ENCODE measurements at regions not wholly inside any gene's neighbourhood (a gene's known extent, or its start where the extent isn't known, plus 50 kb on each side); places are given as distances from the start of the nearest gene placed in this dataset.

DNA sequence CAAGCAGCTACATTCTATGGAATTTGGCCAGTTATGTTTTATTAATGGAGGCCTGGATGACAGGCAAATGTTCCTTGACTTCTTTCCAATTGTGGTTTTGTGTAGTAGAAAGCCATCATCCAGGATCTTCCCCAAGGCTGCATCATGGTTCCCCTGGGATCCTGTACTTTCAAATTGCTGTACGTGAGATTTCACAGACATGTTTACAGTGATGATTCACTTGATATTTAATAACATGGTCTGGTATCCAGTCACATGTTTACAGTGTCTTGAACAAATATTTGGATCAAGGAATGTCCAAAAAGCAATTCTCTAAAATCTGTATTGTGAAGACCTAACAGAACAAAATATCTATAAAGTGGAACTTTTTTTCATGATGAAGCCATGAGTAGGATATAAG lies 68.3 kb upstream of the ST6GALNAC3 start:
- TF ChIP-seq, protein P1, sequence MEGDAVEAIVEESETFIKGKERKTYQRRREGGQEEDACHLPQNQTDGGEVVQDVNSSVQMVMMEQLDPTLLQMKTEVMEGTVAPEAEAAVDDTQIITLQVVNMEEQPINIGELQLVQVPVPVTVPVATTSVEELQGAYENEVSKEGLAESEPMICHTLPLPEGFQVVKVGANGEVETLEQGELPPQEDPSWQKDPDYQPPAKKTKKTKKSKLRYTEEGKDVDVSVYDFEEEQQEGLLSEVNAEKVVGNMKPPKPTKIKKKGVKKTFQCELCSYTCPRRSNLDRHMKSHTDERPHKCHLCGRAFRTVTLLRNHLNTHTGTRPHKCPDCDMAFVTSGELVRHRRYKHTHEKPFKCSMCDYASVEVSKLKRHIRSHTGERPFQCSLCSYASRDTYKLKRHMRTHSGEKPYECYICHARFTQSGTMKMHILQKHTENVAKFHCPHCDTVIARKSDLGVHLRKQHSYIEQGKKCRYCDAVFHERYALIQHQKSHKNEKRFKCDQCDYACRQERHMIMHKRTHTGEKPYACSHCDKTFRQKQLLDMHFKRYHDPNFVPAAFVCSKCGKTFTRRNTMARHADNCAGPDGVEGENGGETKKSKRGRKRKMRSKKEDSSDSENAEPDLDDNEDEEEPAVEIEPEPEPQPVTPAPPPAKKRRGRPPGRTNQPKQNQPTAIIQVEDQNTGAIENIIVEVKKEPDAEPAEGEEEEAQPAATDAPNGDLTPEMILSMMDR (IDR thresholded peaks at IDR 0.05): no peak
- no peak for TF ChIP-seq POLR2A (IDR thresholded peaks at IDR 0.05)
- Histone ChIP-seq H3K27ac (no peak overlapping the region), H3K36me3 (replicated peaks in 1 of 2) (no peaks in the 10 kb centered on the region), H3K27me3 (no peaks in the 10 kb centered on the region), H3K4me3 (no peak overlapping the region), H3K4me1 (replicated peaks in 1 of 2) (no peaks in the 10 kb centered on the region), H3K9me3 (replicated peaks in 1 of 3) (no peaks in the 10 kb centered on the region)
- intact Hi-C loops (cut with DNase I): no loop called here
- WGBS, 4 donors: 55 to 66% (median 59%) methylated on average over 1 of the region's 1 CpG
- DNase-seq: no peak

DNA sequence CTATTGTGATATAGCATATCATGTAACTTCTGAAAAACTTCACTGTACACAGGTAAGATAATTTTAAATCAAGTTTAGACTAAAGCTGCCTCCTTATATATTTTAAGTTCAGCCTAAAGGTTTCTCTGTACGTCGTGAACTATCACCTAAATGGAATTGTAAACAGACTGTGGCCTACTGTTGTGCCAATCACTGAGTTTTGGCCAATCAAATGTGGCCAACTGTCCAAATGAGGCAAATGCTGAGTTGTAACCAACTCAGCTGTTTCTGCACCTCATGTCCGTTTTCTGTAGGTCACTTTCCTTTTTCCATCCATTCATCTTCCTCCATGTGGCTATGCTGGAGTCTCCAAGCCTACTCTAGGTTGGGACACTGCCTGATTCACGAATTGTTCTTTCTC lies 63.7 kb upstream of the ST6GALNAC3 start:
- WGBS, 4 donors: 65 to 82% (median 73%) methylated on average over 4 of the region's 4 CpGs
- intact Hi-C loops (cut with DNase I): no loop called here
- no peak for DNase-seq
- H3K4me3 ChIP-seq: no peak overlapping the region
- H3K27me3 ChIP-seq: no peaks in the 10 kb centered on the region
- TF ChIP-seq, protein P1 (IDR thresholded peaks at IDR 0.05): no peak
- TF ChIP-seq POLR2A (IDR thresholded peaks at IDR 0.05): no peak
- no peaks in the 10 kb centered on the region for H3K4me1 ChIP-seq (replicated peaks in 1 of 2)
- no peaks in the 10 kb centered on the region for H3K36me3 ChIP-seq (replicated peaks in 1 of 2)
- H3K27ac ChIP-seq: no peak overlapping the region
- no peaks in the 10 kb centered on the region for H3K9me3 ChIP-seq (replicated peaks in 1 of 3)

DNA sequence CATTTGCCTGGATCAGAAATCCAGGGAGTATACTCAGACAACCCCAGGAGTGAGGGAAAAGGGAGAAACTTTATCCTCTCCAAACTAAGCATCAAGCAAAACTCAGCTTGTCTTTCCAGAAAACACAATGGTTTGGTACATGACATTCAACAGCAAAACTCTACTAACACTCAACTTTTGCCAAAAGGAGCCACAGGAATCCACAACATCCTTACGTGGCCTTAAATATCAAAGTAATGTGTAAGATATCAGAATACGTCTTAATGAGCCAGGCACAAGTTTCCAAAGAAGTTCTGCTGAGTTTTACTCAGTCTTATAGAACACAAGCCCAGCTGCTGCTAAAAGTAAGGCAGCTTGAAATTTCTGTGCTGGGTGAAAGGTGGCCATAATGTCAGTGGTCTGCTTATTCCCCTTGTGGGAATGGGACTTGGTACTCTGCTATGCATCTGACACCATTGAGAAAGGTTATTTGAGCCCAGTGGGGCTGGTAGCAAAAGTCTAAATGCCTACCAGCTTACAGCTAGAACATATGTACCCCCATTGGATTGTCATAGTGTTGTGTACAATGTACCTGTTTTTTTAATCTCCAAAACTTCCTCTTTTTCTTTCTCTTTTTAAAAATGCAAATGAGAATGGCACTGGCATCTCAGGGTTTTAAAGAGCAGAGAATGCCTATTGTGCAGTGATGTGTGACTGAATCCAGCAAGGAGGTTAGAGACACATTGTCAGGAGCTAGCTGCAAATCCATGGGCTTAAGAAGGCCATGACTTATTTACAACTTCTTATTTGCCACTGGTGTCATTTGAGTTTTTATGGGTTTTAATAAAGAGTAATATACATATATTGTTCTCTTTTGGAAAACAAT lies 62.0 kb upstream of the ST6GALNAC3 start:
- no peaks in the 10 kb centered on the region for H3K4me1 ChIP-seq (replicated peaks in 1 of 2)
- no peaks in the 10 kb centered on the region for H3K9me3 ChIP-seq (replicated peaks in 1 of 3)
- H3K4me3 ChIP-seq: no peak overlapping the region
- intact Hi-C loops (cut with DNase I): no loop called here
- WGBS, 4 donors: 77 to 86% (median 82%) methylated on average over 2 of the region's 2 CpGs
- H3K27ac ChIP-seq: no peak overlapping the region
- H3K27me3 ChIP-seq: no peaks in the 10 kb centered on the region
- no peaks in the 10 kb centered on the region for H3K36me3 ChIP-seq (replicated peaks in 1 of 2)
- TF ChIP-seq, protein P1 (IDR thresholded peaks at IDR 0.05): no peak
- TF ChIP-seq POLR2A (IDR thresholded peaks at IDR 0.05): no peak
- no peak for DNase-seq

DNA sequence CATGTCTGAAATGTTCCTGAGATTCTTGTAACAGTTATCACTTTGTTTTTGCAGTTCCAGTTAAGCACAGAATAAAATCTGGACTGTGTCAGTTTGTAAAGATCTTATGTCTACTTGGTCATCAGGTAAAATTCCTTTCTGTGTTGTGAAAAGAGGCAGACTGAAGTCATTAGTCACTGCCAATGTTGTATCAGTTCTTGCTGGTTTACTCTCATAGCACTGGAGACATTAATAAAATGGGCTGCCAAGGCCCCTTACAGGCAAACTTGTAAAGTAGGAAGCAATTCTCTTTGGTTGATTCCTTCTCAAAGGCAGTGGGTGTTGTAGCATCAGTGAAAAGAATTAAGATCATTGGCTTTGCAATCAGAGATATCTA lies 61.4 kb upstream of the ST6GALNAC3 start:
- Histone ChIP-seq H3K36me3 (replicated peaks in 1 of 2) (no peaks in the 10 kb centered on the region), H3K4me3 (no peak overlapping the region), H3K9me3 (replicated peaks in 1 of 3) (no peaks in the 10 kb centered on the region), H3K27ac (no peak overlapping the region), H3K27me3 (no peaks in the 10 kb centered on the region), H3K4me1 (replicated peaks in 1 of 2) (no peaks in the 10 kb centered on the region)
- intact Hi-C loops (cut with DNase I): no loop called here
- no peak for TF ChIP-seq POLR2A (IDR thresholded peaks at IDR 0.05)
- TF ChIP-seq, protein P1 (IDR thresholded peaks at IDR 0.05): no peak
- no peak for DNase-seq

All from adrenal gland (tissue), 9 donors.